ENCODE measurements at regions not wholly inside any gene's neighbourhood (a gene's known extent, or its start where the extent isn't known, plus 50 kb on each side); places are given as distances from the start of the nearest gene placed in this dataset.

DNA sequence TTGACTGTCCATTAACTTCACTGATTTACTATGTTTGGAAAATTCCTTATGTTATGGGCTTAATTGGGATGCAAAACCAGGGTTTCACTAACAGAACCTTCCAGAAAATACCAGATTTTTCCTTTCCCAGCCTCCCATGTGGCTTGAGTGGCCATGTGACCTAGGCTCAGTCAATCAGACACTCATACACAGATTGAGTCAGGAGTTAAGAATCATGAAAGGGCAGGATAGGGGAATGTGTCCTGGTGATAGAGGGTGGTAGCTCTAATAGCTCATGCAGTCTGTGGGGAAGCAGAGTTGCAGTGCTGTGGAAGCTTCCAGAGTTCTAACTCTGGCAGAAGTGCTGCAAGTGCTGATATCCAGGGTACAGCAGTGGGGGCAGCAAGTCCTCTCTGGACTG, 134.1 kb upstream of the IFNG-AS1 start:
- ATAC-seq (ENCODE audit: insufficient read depth, low FRiP score) (no peak), DNase-seq (no peak)
- H3K4me3 ChIP-seq, result no peak overlapping the region
- TF ChIP-seq, protein P1, sequence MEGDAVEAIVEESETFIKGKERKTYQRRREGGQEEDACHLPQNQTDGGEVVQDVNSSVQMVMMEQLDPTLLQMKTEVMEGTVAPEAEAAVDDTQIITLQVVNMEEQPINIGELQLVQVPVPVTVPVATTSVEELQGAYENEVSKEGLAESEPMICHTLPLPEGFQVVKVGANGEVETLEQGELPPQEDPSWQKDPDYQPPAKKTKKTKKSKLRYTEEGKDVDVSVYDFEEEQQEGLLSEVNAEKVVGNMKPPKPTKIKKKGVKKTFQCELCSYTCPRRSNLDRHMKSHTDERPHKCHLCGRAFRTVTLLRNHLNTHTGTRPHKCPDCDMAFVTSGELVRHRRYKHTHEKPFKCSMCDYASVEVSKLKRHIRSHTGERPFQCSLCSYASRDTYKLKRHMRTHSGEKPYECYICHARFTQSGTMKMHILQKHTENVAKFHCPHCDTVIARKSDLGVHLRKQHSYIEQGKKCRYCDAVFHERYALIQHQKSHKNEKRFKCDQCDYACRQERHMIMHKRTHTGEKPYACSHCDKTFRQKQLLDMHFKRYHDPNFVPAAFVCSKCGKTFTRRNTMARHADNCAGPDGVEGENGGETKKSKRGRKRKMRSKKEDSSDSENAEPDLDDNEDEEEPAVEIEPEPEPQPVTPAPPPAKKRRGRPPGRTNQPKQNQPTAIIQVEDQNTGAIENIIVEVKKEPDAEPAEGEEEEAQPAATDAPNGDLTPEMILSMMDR (IDR thresholded peaks at IDR 0.05; ENCODE audit: control extremely low read depth, extremely low read depth), result no peak
- H3K27me3 ChIP-seq (ENCODE audit: control insufficient read depth in 3 of 3, insufficient read depth in 3 of 3, low read length in 2 of 3), result no peaks in the 10 kb centered on the region
- no peak overlapping the region for H3K27ac ChIP-seq (ENCODE audit: low read depth in 1 of 2, low read length in 1 of 2)
- H3K4me1 ChIP-seq (ENCODE audit: control insufficient read depth in 5 of 5, insufficient read depth in 5 of 5, low read length in 5 of 5), result no peaks in the 10 kb centered on the region
- H3K9ac ChIP-seq (ENCODE audit: insufficient read depth in 1 of 2, low read length in 2 of 2), result no peak overlapping the region
- no peaks in the 10 kb centered on the region for H3K36me3 ChIP-seq (ENCODE audit: control insufficient read depth in 4 of 4, insufficient read depth in 4 of 4, low read length in 4 of 4)
- no peaks in the 10 kb centered on the region for H3K9me3 ChIP-seq (ENCODE audit: control insufficient read depth in 4 of 4, insufficient read depth in 3 of 4, low read length in 3 of 4)

- Histone ChIP-seq H3K36me3 (ENCODE audit: control insufficient read depth in 4 of 4, insufficient read depth in 4 of 4, low read length in 4 of 4) (no peaks in the 10 kb centered on the region), H3K27ac (ENCODE audit: low read depth in 1 of 2, low read length in 1 of 2) (no peak overlapping the region), H3K9ac (ENCODE audit: insufficient read depth in 1 of 2, low read length in 2 of 2) (no peak overlapping the region), H3K4me3 (no peak overlapping the region), H3K27me3 (ENCODE audit: control insufficient read depth in 3 of 3, insufficient read depth in 3 of 3, low read length in 2 of 3) (peaks cover 0 to 19% (median 2%) of the 10 kb centered on the region in 3 donors), H3K9me3 (ENCODE audit: control insufficient read depth in 4 of 4, insufficient read depth in 3 of 4, low read length in 3 of 4) (no peaks in the 10 kb centered on the region), H3K4me1 (ENCODE audit: control insufficient read depth in 5 of 5, insufficient read depth in 5 of 5, low read length in 5 of 5) (no peaks in the 10 kb centered on the region)
- TF ChIP-seq, protein P1 (IDR thresholded peaks at IDR 0.05; ENCODE audit: control extremely low read depth, extremely low read depth), result no peak
- no peak for DNase-seq
- no peak for ATAC-seq (ENCODE audit: insufficient read depth, low FRiP score)
- 75 to 80% methylated on average over 4 of the region's 4 CpGs for WGBS, 2 donors
These were observed 118.0 kb upstream of the IFNG-AS1 start for GRCh38 chr12:67871231-67871630.

- peaks cover 0 to 20% (median 2%) of the 10 kb centered on the region in 3 donors for H3K27me3 ChIP-seq (ENCODE audit: control insufficient read depth in 3 of 3, insufficient read depth in 3 of 3, low read length in 2 of 3)
- H3K4me3 ChIP-seq, result no peak overlapping the region
- ATAC-seq (ENCODE audit: insufficient read depth, low FRiP score), result no peak
- WGBS, 2 donors, result 78 to 83% methylated on average over 1 of the region's 1 CpG
- DNase-seq, result no peak
- TF ChIP-seq, protein P1 (IDR thresholded peaks at IDR 0.05; ENCODE audit: control extremely low read depth, extremely low read depth), result no peak
- H3K27ac ChIP-seq (ENCODE audit: low read depth in 1 of 2, low read length in 1 of 2), result no peak overlapping the region
- no peaks in the 10 kb centered on the region for H3K36me3 ChIP-seq (ENCODE audit: control insufficient read depth in 4 of 4, insufficient read depth in 4 of 4, low read length in 4 of 4)
- H3K4me1 ChIP-seq (ENCODE audit: control insufficient read depth in 5 of 5, insufficient read depth in 5 of 5, low read length in 5 of 5), result no peaks in the 10 kb centered on the region
- H3K9me3 ChIP-seq (ENCODE audit: control insufficient read depth in 4 of 4, insufficient read depth in 3 of 4, low read length in 3 of 4), result peaks cover 0 to under 1% (median 0%) of the 10 kb centered on the region in 4 donors
- H3K9ac ChIP-seq (ENCODE audit: insufficient read depth in 1 of 2, low read length in 2 of 2), result no peak overlapping the region
These were observed 115.9 kb upstream of the IFNG-AS1 start for GRCh38 chr12:67873355-67873754.

GRCh38 chr12:67876305-67876915, 112.8 kb upstream of the IFNG-AS1 start:
- ATAC-seq (ENCODE audit: insufficient read depth, low FRiP score) (no peak), DNase-seq (no peak)
- H3K4me3 ChIP-seq, result no peak overlapping the region
- H3K27ac ChIP-seq (ENCODE audit: low read depth in 1 of 2, low read length in 1 of 2), result no peak overlapping the region
- H3K9me3 ChIP-seq (ENCODE audit: control insufficient read depth in 4 of 4, insufficient read depth in 3 of 4, low read length in 3 of 4), result peaks cover 0 to 2% (median 0%) of the 10 kb centered on the region in 4 donors
- no peaks in the 10 kb centered on the region for H3K36me3 ChIP-seq (ENCODE audit: control insufficient read depth in 4 of 4, insufficient read depth in 4 of 4, low read length in 4 of 4)
- peaks cover 0 to 35% (median 2%) of the 10 kb centered on the region in 3 donors for H3K27me3 ChIP-seq (ENCODE audit: control insufficient read depth in 3 of 3, insufficient read depth in 3 of 3, low read length in 2 of 3)
- no peaks in the 10 kb centered on the region for H3K4me1 ChIP-seq (ENCODE audit: control insufficient read depth in 5 of 5, insufficient read depth in 5 of 5, low read length in 5 of 5)
- TF ChIP-seq, protein P1 (IDR thresholded peaks at IDR 0.05; ENCODE audit: control extremely low read depth, extremely low read depth), result no peak
- no peak overlapping the region for H3K9ac ChIP-seq (ENCODE audit: insufficient read depth in 1 of 2, low read length in 2 of 2)
